ENCODE measurements at regions not wholly inside any gene's neighbourhood (a gene's known extent, or its start where the extent isn't known, plus 50 kb on each side); places are given as distances from the start of the nearest gene placed in this dataset.

DNA sequence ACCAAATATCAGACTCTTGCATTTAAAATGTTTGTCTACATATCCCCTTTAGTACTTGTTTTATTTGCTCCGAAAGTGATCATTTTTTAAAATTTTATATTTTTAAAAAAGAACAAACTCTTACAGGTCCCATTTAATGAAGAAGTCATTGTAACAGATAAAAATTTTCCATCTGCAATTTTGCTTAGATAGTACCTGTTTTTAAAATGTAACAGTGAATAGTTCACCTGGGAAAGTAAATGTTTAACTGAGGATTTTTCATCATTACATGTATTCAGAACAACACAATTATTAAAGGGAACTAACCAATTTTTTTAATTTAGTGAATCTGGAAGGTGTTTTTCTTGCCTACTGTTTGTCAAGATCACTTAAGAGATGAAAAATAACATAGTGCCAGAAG is 1099.5 kb upstream of the PHF14 start:
- WGBS, 2 experiments (ENCODE audit: extremely low coverage in 2 of 2, insufficient read length in 1 of 2): no CpG with 5 or more reads among the region's 1 CpG

More for the DNA sequence above, 1099.5 kb upstream of the PHF14 start:
- ChIA-PET POLR2A (ENCODE audit: unreplicated experiment) (no interaction called here), CTCF (no interaction called here)
- H4K5ac ChIP-seq (ENCODE audit: low read depth, low read length): no peak overlapping the region
- H3K4me3 ChIP-seq (ENCODE audit: insufficient read depth, low read depth, low read length): no peak overlapping the region
- BruUV-seq (replicated peaks): no TSS peak
- H3K27me3 ChIP-seq (ENCODE audit: control insufficient read depth, insufficient read depth, low read length): no peaks in the 10 kb centered on the region
- no peak for TF ChIP-seq MXI1 (IDR thresholded peaks at IDR 0.05; ENCODE audit: borderline replicate concordance, low read depth, low read length)
- TF ChIP-seq, protein P1, sequence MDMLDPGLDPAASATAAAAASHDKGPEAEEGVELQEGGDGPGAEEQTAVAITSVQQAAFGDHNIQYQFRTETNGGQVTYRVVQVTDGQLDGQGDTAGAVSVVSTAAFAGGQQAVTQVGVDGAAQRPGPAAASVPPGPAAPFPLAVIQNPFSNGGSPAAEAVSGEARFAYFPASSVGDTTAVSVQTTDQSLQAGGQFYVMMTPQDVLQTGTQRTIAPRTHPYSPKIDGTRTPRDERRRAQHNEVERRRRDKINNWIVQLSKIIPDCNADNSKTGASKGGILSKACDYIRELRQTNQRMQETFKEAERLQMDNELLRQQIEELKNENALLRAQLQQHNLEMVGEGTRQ (IDR thresholded peaks at IDR 0.05; ENCODE audit: low read depth, low read length): no peak
- no peak for TF ChIP-seq RCOR1 (IDR thresholded peaks at IDR 0.05; ENCODE audit: insufficient replicate concordance, low read length)
- TF ChIP-seq POLR2A (IDR thresholded peaks at IDR 0.05; ENCODE audit: low read depth, low read length): no peak
- no peak for TF ChIP-seq CHD1 (IDR thresholded peaks at IDR 0.05; ENCODE audit: low read depth, low read length)
- no peak for TF ChIP-seq CEBPB (IDR thresholded peaks at IDR 0.05; ENCODE audit: low read depth, low read length)
- TF ChIP-seq MAFK (IDR thresholded peaks at IDR 0.05; ENCODE audit: low read depth, low read length): no peak
- TF ChIP-seq, protein P2, sequence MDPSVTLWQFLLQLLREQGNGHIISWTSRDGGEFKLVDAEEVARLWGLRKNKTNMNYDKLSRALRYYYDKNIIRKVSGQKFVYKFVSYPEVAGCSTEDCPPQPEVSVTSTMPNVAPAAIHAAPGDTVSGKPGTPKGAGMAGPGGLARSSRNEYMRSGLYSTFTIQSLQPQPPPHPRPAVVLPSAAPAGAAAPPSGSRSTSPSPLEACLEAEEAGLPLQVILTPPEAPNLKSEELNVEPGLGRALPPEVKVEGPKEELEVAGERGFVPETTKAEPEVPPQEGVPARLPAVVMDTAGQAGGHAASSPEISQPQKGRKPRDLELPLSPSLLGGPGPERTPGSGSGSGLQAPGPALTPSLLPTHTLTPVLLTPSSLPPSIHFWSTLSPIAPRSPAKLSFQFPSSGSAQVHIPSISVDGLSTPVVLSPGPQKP (IDR thresholded peaks at IDR 0.05; ENCODE audit: borderline replicate concordance, low read depth, low read length): no peak
- no peak for TF ChIP-seq RAD21 (IDR thresholded peaks at IDR 0.05; ENCODE audit: low read length)
- TF ChIP-seq NFE2L2 (IDR thresholded peaks at IDR 0.05; ENCODE audit: low read depth, low read length): no peak
- no peak for TF ChIP-seq FOS (IDR thresholded peaks at IDR 0.05; ENCODE audit: low read depth, low read length)
- no peak for TF ChIP-seq MAZ (IDR thresholded peaks at IDR 0.05; ENCODE audit: borderline replicate concordance, low read depth, low read length)
- no peak for TF ChIP-seq SMC3 (IDR thresholded peaks at IDR 0.05; ENCODE audit: low read depth, low read length)
- TF ChIP-seq RFX5 (IDR thresholded peaks at IDR 0.05; ENCODE audit: low read depth, low read length): no peak
- TF ChIP-seq BHLHE40 (IDR thresholded peaks at IDR 0.05; ENCODE audit: low read depth, low read length): no peak
- TF ChIP-seq CTCF (conservative IDR thresholded peaks at IDR 0.05; ENCODE audit: low read depth, low read length): no peak
- H3K9ac ChIP-seq (ENCODE audit: low read depth, low read length): no peak overlapping the region
- dilution Hi-C loops (cut with HindIII; ENCODE audit: low sequenced_read_pairs, unreplicated experiment) (no loop called here), in situ Hi-C loops (cut with MboI; ENCODE audit: low sequenced_read_pairs) (no loop called here), intact Hi-C loops (cut with micrococcal nuclease) (no loop called here)
- no peak overlapping the region for H2BK120ac ChIP-seq (ENCODE audit: low read depth, low read length)
- H2BK5ac ChIP-seq (ENCODE audit: low read depth, low read length, poor library complexity, severe bottlenecking): no peak overlapping the region
- no peak for ATAC-seq (ENCODE audit: low read depth)
- H3K36me3 ChIP-seq (ENCODE audit: control insufficient read depth, insufficient read depth, low read length): no peaks in the 10 kb centered on the region
- H3K9me1 ChIP-seq (ENCODE audit: insufficient read depth, low read length): no peaks in the 10 kb centered on the region
- no peak overlapping the region for H3K4me2 ChIP-seq (ENCODE audit: low read depth, low read length)
- H4K91ac ChIP-seq (ENCODE audit: insufficient read depth, low read depth, low read length): no peak overlapping the region
- no peak overlapping the region for H3K4ac ChIP-seq (ENCODE audit: low read depth, low read length)
- H2AK5ac ChIP-seq (ENCODE audit: low read depth, low read length): no peak overlapping the region
- H4K8ac ChIP-seq (ENCODE audit: low read depth in 2 of 2, low read length in 2 of 2): no peak overlapping the region
- H3K18ac ChIP-seq (ENCODE audit: low read depth, low read length): no peak overlapping the region
- no peaks in the 10 kb centered on the region for H3K4me1 ChIP-seq (ENCODE audit: control insufficient read depth, insufficient read depth, low read length)
- 0 out of 2 replicates have a peak, but pooled peaks cover 2% of the 10 kb centered on the region for H3K9me3 ChIP-seq (ENCODE audit: control insufficient read depth, insufficient read depth, low read length)
- no peak overlapping the region for H3K27ac ChIP-seq (ENCODE audit: insufficient read depth, low read length)
- H3K79me1 ChIP-seq (ENCODE audit: low read depth in 1 of 2, low read length in 2 of 2): no peaks in the 10 kb centered on the region
- no peak overlapping the region for H2AFZ ChIP-seq (replicated peaks; ENCODE audit: low read length, poor library complexity)
- no peak overlapping the region for H3K14ac ChIP-seq (replicated peaks; ENCODE audit: low read depth, low read length)
- no peak overlapping the region for H3K56ac ChIP-seq (ENCODE audit: extremely low read depth, insufficient read depth, low read length)
- H2BK20ac ChIP-seq (ENCODE audit: low read depth, low read length): no peak overlapping the region
- no peak for DNase-seq
- H4K20me1 ChIP-seq (ENCODE audit: insufficient read depth, low read length): no peaks in the 10 kb centered on the region
- H3K23ac ChIP-seq (ENCODE audit: low read depth, low read length): no peak overlapping the region
- no peak overlapping the region for H2AK9ac ChIP-seq (replicated peaks; ENCODE audit: low read depth, low read length, poor library complexity)
- H2BK15ac ChIP-seq (ENCODE audit: low read depth, low read length): no peak overlapping the region

Measured in IMR-90 (cell line).